Hindlimb muscle (tissue), 1 donor: ENCODE measurements at regions not wholly inside any gene's neighbourhood (a gene's known extent, or its start where the extent isn't known, plus 50 kb on each side); places are given as distances from the start of the nearest gene placed in this dataset.
A peak's percentile ranks its signal among the peaks of the same experiment; 100 is the strongest.

Experiments used
- DNase-seq: peaks from one replicate; pipeline ENCODE4 v3.0.0-alpha.2; 2013

GRCh38 chr12:126117502-126117901 is 1052.3 kb downstream of the AACS start:
- DNase-seq = no peak

DNA sequence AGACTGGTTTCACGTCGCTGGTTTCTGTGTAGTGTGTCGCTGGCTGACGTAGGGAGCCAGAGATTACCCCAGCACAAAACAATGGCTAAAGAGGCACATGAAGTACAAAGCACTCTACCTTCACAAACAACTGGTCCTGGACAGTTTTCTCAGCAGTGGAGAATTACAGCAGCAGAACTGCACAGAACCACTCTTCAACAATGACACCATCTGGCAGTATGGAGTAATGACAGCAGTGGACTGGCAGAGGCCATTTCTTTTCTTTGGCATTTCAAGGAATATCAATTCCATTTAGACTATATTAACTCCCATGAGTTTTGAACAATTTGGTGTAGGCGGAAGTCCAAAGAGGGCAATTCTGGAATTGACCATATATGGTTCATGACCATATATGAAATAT is 1074.1 kb downstream of the AACS start:
- no peak for DNase-seq

DNA sequence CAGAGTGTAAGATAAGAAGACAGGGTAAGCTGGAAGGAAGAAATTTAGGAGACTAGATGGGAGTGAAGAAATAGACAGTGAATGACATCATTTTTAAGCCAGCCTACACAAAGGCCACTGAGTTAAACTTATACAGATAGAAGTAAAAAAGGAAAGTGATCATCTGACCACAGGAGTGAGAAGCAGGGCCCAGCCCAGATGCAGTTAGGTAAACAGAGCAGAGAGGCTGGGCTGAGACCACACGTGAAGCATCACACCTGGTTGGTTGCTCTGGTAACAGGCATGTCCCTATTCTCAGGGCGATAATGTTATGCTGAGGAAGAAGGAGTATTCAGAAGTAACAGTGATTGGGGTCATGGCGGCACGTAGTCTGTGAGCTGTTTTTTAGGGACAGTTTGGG is 1079.4 kb downstream of the AACS start:
- DNase-seq = no peak

DNA sequence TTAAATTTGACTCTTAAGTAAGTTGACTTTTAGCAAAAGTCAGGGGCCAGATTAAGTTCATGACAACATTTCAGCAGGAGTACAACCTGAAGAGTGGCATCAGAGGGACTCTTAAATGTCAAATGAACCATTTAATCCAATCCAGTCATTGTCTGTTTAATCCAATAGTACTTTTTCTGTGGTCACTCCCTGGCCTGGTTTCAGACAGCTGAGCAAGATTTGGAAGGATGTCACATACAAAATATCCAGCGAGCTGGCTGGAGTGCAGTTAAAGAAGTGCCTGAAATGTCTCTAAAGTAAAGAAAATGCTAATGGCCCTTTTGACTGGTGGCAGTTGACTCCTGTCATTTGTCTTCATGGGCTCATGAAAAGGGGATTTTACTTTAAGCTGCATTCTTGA is 1082.1 kb downstream of the AACS start:
- DNase-seq = peak; percentile 17

GRCh38 chr12:126156806-126157574 is 1091.8 kb downstream of the AACS start:
- no peak for DNase-seq

- no peak for DNase-seq
Measured at GRCh38 chr12:126157575-126157966, 1092.3 kb downstream of the AACS start.

GRCh38 chr12:126159139-126159538 is 1093.9 kb downstream of the AACS start:
- DNase-seq = no peak

GRCh38 chr12:126160912-126161311 is 1095.7 kb downstream of the AACS start:
- DNase-seq = no peak

GRCh38 chr12:126163984-126164383 is 1098.7 kb downstream of the AACS start:
- DNase-seq = no peak

DNA sequence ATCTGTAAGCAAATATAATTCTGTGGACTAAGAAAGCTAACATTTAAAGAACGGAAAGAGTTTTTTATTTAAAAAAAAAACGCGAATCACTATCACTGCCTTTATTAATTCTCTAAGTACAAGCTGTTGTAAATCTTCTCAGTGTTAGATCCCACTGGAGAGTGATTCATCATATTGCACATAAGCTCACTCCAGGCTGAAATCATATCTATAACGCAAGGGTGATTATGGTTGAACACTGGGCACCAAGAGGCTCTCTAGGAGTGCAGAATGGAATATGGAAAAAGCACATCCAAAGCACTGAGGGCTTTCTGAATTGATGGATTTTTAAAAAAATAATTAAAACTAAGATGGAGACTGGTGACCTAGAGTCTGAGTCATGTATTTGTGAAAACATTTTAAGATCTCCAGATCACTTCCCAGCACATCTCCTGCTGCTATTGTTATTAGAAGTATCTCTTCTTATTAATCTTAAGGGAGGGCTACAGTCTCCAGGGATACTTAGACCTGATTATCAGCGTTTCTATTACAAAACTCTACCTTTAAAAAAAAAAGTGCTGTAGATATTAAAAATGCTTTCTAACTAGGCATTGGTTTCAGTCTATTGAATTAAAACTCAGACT is 1106.8 kb downstream of the AACS start:
- no peak for DNase-seq

DNA sequence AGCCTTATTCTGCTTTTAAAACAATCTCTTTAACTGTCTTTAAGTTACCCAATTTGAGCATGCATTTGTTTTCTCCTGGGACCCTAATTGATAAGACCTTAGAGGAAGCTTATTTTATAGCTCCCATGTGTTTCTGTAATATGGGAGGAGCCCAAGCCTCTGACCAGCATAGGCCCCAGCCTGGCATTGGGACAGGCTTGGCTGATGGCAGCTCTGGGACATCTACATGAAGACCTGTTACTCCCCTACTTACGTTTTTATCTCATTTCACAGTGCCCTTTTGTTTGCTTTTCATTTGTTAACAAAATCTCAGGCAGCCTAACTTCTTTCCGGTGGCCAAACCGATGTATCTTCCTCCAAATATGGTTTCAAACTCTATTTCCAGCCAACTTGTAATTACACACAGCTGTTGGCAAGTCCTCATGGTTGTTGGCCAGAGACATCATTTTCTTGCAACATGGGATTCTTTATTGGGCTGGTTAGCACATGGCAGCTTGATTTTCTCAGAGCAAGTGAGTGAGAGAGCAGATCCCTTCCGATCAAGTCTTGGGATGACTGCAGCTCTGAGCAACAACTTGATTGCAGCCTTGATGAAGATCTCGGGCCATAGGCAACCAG is 1117.5 kb downstream of the AACS start:
- DNase-seq = peak; percentile 31

DNA sequence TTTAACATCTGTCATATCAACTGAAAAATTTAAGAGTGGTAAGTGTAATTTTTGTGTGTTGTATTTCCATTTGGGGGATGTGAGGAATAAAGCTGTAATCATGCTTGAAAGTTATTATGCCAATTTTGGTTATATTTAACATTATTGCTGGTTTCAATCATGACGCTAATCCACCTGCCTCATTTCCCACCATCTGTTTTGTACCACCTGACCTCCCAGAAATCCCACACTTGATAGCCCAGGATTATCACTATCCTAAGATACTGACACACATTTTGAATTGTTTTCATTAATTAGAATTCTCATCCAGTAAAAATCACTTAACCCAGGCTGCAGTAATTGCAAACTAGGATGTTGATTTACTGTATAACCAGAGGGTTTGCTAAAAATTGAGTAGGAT is 1119.8 kb downstream of the AACS start:
- no peak for DNase-seq

GRCh38 chr12:126189856-126190255 is 1124.6 kb downstream of the AACS start:
- no peak for DNase-seq

DNA sequence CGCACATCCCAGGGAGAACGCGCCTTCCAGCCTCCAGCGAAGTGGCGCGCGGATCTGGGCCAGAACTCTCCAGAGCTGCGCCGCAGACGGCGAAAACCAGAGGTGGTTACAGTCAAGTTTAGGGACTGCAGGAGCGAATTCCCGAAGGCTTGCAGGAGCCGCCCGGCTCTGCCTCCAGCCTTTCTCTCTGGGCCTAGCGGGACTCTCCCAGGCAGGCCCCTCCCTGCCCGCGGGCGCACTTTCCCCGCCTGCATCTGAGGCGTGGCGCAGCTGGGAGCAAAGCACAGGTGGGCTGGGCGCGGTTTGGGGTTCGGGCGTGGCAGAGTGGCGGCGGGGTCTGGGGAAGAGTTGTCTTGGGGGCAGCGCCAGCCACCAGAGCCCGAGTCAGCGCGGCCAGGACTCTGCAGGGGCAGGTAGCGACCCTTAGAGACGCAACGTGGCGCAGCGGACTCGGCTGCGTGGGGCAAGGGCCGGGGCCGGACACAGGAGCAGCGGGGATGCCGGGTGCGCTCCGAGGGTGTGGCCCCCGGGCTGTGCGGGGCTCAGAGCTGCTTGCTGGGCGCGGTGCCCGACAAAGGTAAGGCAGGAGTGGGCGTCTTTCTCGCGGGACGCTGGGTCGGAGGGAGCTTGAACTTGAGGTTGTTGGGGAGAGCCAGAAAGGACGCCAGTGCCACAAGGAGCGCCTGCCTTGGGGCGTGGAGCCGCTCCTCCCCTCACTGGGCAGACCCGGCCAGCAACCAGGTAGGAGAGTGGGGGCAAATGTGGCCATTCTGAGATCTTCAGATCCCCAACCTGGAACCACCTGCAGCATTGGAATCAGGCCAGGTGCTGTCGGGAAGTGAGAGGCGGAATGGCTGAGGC is 1126.0 kb downstream of the AACS start:
- no peak for DNase-seq

GRCh38 chr12:126191949-126192348 is 1126.7 kb downstream of the AACS start:
- no peak for DNase-seq

DNA sequence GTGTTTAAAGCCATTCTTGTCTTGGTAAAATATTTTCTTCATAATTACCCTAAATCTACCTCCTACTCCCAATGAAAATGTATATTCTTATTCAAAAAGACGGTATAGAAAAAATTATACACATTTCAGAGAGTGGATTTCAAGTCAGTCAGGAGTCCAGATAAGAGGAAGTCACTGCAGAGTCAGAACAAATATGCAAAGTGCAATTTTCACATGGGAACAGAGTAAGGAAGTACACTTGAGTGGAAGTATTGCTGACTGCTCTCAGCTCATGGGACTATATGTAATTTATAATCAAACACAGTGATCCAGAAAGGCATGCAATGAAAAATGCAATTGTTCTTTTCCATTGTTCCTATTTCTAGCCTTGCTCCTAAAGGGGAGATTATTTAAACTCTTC is 1128.0 kb downstream of the AACS start:
- DNase-seq = no peak

GRCh38 chr12:126196263-126196662 is 1131.0 kb downstream of the AACS start:
- no peak for DNase-seq

DNA sequence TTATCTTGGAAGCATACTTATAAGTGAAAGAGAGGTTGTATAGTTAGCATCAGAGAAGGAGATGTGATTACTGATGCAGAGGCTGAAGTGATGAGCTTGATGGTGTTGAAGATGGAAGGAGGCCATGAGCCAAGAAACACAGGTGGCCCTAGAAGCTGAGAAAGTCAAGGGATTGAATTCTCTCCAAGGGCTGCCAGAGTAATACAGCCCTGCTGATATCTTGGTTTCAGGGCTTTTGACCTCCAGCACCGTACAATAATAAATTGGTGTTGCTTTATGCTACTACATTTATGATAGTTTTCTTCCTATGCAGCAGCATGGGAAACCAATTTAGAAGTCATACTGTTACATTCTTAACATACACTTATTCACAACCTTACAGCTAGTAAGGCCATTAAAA is 1133.3 kb downstream of the AACS start:
- DNase-seq = no peak

DNA sequence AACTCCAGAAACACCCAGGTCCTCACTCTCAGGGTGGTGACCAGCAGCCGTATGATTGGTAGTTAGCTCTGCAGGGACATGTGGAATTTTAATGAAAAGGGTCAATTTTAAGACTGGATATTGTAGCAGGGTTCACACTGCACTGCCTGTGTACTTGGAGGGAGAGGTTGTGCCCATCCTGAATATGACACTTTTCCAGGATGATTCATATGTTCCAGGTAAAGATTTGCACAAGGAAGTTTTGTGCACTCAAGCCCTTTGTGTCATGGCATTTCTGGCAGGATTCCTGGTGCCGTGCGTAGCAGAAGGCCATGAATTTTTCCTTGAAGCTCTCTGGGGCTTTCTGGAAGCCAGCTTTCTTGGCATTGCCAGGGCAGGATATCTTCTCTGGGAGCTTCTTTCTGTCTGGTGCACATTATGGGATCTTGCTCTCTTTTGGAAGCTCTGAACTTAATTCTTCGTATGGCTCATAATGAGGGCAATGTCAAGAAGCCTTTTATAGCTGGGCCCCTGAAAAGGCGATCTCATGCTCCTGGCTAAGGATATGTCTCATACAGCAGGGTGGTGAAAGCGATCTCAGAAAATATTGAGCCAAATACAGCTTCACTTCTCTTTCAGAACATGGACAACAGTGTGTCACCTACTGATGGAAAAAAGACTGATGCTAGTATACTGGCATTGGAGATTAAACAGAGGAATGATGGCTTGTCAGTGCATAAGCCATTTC is 1133.9 kb downstream of the AACS start:
- DNase-seq = no peak

- DNase-seq = no peak
Measured at GRCh38 chr12:126201981-126202537, 1136.8 kb downstream of the AACS start.

- DNase-seq = no peak
Measured at GRCh38 chr12:126204326-126204725, 1139.1 kb downstream of the AACS start.

- no peak for DNase-seq
Measured at GRCh38 chr12:126210026-126210425, 1144.8 kb downstream of the AACS start.
